A673 (cell line): ENCODE measurements at regions not wholly inside any gene's neighbourhood (a gene's known extent, or its start where the extent isn't known, plus 50 kb on each side); places are given as distances from the start of the nearest gene placed in this dataset.

Experiments used
- EZH2 ChIP-seq: fragments of 200-600 bp; sonication (generic); IDR thresholded peaks from 2 replicates; pipeline ENCODE4 v1.6.1; 2017; ENCODE audit warnings: borderline replicate concordance, low read depth, mild to moderate bottlenecking, mixed read lengths, antibody characterized with exemption, low read length; ENCODE audit not compliant: poor library complexity, severe bottlenecking
- TF ChIP-seq, protein P1 (sequence below): fragments of 300-800, 200-600 bp; sonication (generic); conservative IDR thresholded peaks from 2 replicates; pipeline ENCODE4 v1.5.1; 2017; ENCODE audit warnings: low read depth, mild to moderate bottlenecking, antibody characterized with exemption, low read length, moderate library complexity, mixed read lengths

DNA sequence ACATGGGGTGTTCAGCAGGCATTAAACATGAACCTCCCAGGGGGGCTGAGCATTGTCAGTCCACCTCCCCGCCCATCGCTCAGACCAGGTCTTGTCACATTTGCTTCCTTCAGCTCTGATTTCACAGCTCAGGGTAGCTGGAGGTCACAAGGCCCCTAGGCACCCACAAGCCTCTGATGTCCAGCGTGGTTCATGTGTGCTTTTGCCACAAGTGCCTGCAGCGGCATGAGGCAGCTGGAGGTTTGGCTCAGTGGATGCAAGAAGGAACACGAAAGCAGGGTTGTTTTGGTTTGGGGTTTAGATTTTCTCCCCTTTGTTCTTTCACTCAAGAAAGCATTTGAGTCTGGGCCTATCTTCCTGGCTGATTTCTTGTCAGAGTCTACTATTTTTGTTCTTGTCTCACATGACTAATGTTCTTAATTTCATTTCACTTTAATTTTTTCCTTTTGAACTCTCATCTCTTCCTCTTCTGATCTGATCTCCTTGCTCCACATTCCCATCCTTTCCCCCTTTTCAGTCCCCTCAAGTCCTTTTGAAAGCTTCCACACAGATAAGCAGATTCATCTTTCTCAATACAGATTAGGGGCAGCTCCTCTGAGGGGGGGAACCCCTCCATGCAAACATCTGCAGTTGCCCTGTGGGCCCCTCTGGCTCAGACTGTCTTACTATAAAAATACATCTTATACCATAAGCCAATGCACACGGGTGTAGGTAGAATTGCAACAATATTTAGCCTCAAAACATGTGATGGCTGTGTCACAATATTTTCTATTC, 68.1 kb upstream of the CEP85L start:
- TF ChIP-seq, protein P1, sequence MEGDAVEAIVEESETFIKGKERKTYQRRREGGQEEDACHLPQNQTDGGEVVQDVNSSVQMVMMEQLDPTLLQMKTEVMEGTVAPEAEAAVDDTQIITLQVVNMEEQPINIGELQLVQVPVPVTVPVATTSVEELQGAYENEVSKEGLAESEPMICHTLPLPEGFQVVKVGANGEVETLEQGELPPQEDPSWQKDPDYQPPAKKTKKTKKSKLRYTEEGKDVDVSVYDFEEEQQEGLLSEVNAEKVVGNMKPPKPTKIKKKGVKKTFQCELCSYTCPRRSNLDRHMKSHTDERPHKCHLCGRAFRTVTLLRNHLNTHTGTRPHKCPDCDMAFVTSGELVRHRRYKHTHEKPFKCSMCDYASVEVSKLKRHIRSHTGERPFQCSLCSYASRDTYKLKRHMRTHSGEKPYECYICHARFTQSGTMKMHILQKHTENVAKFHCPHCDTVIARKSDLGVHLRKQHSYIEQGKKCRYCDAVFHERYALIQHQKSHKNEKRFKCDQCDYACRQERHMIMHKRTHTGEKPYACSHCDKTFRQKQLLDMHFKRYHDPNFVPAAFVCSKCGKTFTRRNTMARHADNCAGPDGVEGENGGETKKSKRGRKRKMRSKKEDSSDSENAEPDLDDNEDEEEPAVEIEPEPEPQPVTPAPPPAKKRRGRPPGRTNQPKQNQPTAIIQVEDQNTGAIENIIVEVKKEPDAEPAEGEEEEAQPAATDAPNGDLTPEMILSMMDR = no peak
- TF ChIP-seq EZH2 = no peak
